GM12878 (cell line): ENCODE measurements at regions not wholly inside any gene's neighbourhood (a gene's known extent, or its start where the extent isn't known, plus 50 kb on each side); places are given as distances from the start of the nearest gene placed in this dataset.

Experiments used
- ATAC-seq: fragments of 200-7000 bp; cut with Tn5 transposase; 3 replicates; pipeline ENCODE4 v1.9.1; 2020; ENCODE audit warnings: mild to moderate bottlenecking, moderate library complexity
- BruUV-seq: library from RNA; stranded (reverse); fragments of 400-500 nt; replicated peaks from 2 replicates; lab custom pipeline; 2021; lab: Mats Ljungman, UMichigan
- CTCF ChIA-PET: fragments of 300-600 bp; sonication (Branson Sonifier 250); formaldehyde crosslinking; extraction: SDS; loops from one replicate; lab custom pipeline; 2021; ENCODE audit warnings: inconsistent platforms; lab: Yijun Ruan, JAX
- POLR2A ChIA-PET: fragments of 350-600 bp; formaldehyde crosslinking; extraction: SDS; loops from one replicate; lab custom pipeline; 2021; ENCODE audit warnings: inconsistent platforms; lab: Charles Lee
- RAD21 ChIA-PET: fragments of 300-600 bp; sonication (Branson Sonifier 250); formaldehyde crosslinking; loops from one replicate; lab custom pipeline; 2023; ENCODE audit warnings: antibody characterized with exemption; ENCODE audit not compliant: unreplicated experiment; lab: Charles Lee
- SMC1A ChIA-PET: fragments of 300-600 bp; sonication (Branson Sonifier 250); formaldehyde crosslinking; loops from one replicate; lab custom pipeline; 2023; ENCODE audit not compliant: unreplicated experiment, uncharacterized antibody; lab: Charles Lee
- DNase-seq: peaks from one replicate; pipeline ENCODE4 v3.0.0-alpha.2; 2011; ENCODE audit warnings: low read depth, low spot score
- FAIRE-seq: peaks from 3 replicates; lab custom pipeline; 2011; peaks lifted over from hg19 to GRCh38; lab: Jason Lieb, UNC
- H2AFZ ChIP-seq: 2 replicates; pipeline ENCODE4 v1.6.0; 2011; ENCODE audit warnings: low read depth, low read length, control low read depth; ENCODE audit not compliant: control insufficient read depth
- H3K27ac ChIP-seq: 2 replicates; pipeline ENCODE4 v1.5.1; 2011; ENCODE audit warnings: control low read depth; ENCODE audit not compliant: control insufficient read depth, insufficient read depth
- H3K27me3 ChIP-seq, 2 experiments: replicated peaks in 1 of 2; 2 replicates each; pipeline versions ENCODE4 v1.6.0 to v1.6.1; 2011; ENCODE audit warnings: low read length in 1 of 2; ENCODE audit not compliant: control insufficient read depth in 2 of 2, insufficient read depth in 2 of 2
- H3K36me3 ChIP-seq, 2 experiments: 2 replicates each; pipeline ENCODE4 v1.5.1; 2011; ENCODE audit warnings: low read length in 1 of 2; ENCODE audit not compliant: control insufficient read depth in 2 of 2, insufficient read depth in 2 of 2
- H3K4me1 ChIP-seq: 2 replicates; pipeline ENCODE4 v1.6.1; 2011; ENCODE audit warnings: mild to moderate bottlenecking, low read length, moderate library complexity, mixed read lengths; ENCODE audit not compliant: control insufficient read depth, insufficient read depth
- H3K4me2 ChIP-seq: 2 replicates; pipeline ENCODE4 v1.6.0; 2011; ENCODE audit warnings: control low read depth; ENCODE audit not compliant: control insufficient read depth, insufficient read depth
- H3K4me3 ChIP-seq: fragments of 200-600 bp; sonication (generic); 2 replicates; pipeline ENCODE4 v1.5.1; 2016
- H3K79me2 ChIP-seq: 2 replicates; pipeline ENCODE4 v1.6.0; 2011; ENCODE audit warnings: low read length; ENCODE audit not compliant: control insufficient read depth, insufficient read depth
- H3K9ac ChIP-seq: 2 replicates; pipeline ENCODE4 v1.8.0; 2011; ENCODE audit warnings: low read length, control low read depth, mixed read lengths; ENCODE audit not compliant: control insufficient read depth, insufficient read depth
- H3K9me3 ChIP-seq: replicated peaks from 3 replicates; pipeline ENCODE4 v1.5.1; 2011; ENCODE audit warnings: mild to moderate bottlenecking, low read length; ENCODE audit not compliant: control insufficient read depth, insufficient read depth
- H4K20me1 ChIP-seq: 2 replicates; pipeline ENCODE4 v1.6.0; 2011; ENCODE audit not compliant: control insufficient read depth, insufficient read depth
- CBX3 ChIP-seq: fragments of 200-600 bp; sonication (generic); IDR thresholded peaks from 2 replicates; pipeline ENCODE4 v1.6.1; 2016; ENCODE audit warnings: low read depth, borderline replicate concordance
- CTCF ChIP-seq, 3 experiments: IDR thresholded peaks in 2 of 3; conservative IDR thresholded peaks in 1 of 3; 2 replicates each; pipeline ENCODE4 v1.5.1; 2011; ENCODE audit warnings: low read depth in 3 of 3, low read length in 3 of 3, mild to moderate bottlenecking in 3 of 3, control low read depth in 2 of 3, moderate library complexity in 2 of 3, inconsistent platforms in 1 of 3, mixed read lengths in 1 of 3; ENCODE audit not compliant: control insufficient read depth in 2 of 3, insufficient read depth in 1 of 3; ENCODE audit errors: extremely low read depth in 1 of 3
- CUX1 ChIP-seq: IDR thresholded peaks from 2 replicates; pipeline ENCODE4 v1.6.1; 2012; ENCODE audit warnings: improper control_type of control experiment, low read depth, low read length; ENCODE audit not compliant: insufficient replicate concordance
- HDAC2 ChIP-seq: fragments of 200-600 bp; sonication (generic); IDR thresholded peaks from 2 replicates; pipeline ENCODE4 v1.6.1; 2017
- IKZF2 ChIP-seq, 2 experiments: fragments of 450-650 bp; IDR thresholded peaks; 2 replicates each; pipeline ENCODE4 v1.6.1; 2017; ENCODE audit warnings: mild to moderate bottlenecking in 2 of 2, moderate library complexity in 2 of 2
- IRF3 ChIP-seq: fragments of 450-650 bp; IDR thresholded peaks from 2 replicates; pipeline ENCODE4 v1.6.1; 2014; ENCODE audit warnings: mild to moderate bottlenecking
- IRF4 ChIP-seq: IDR thresholded peaks from 2 replicates; pipeline ENCODE4 v1.6.1; 2011; ENCODE audit warnings: low read depth, low read length
- IRF5 ChIP-seq: fragments of 450-650 bp; IDR thresholded peaks from 2 replicates; pipeline ENCODE4 v1.6.1; 2017; ENCODE audit warnings: borderline replicate concordance
- MLLT1 ChIP-seq: fragments of 450-650 bp; IDR thresholded peaks from 2 replicates; pipeline ENCODE4 v1.6.1; 2016; ENCODE audit warnings: mild to moderate bottlenecking
- NR2F1 ChIP-seq: fragments of 450-650 bp; conservative IDR thresholded peaks from 2 replicates; pipeline ENCODE4 v1.6.1; 2017; ENCODE audit warnings: mild to moderate bottlenecking
- SKIL ChIP-seq: fragments of 450-650 bp; IDR thresholded peaks from 2 replicates; pipeline ENCODE4 v1.6.1; 2017; ENCODE audit warnings: mild to moderate bottlenecking, low read depth, inconsistent platforms; ENCODE audit not compliant: poor library complexity, severe bottlenecking
- WGBS: methylation state at CpG from one replicate; pipeline ENCODE4 v1.1.6; 2016; ENCODE audit warnings: low lambda C conversion rate; ENCODE audit not compliant: insufficient replicate concordance, insufficient coverage; ENCODE audit errors: missing lambda C conversion rate; 5-methylcytosine and 5-hydroxymethylcytosine counted together
- in situ Hi-C: fragments of 300-500 bp; cut with MboI; formaldehyde crosslinking; loops from 9 replicates; pipeline ENCODE4 v1.14.3; 2018; ENCODE audit warnings: mixed read lengths
- intact Hi-C: fragments of 100-400 bp; cut with micrococcal nuclease; formaldehyde crosslinking; loops from one replicate; pipeline ENCODE4 v1.14.2; 2022; ENCODE audit not compliant: unreplicated experiment

GRCh38 chr12:3427956-3428355 lies 63.0 kb upstream of the PRMT8 start:
- in situ Hi-C loops (no loop called here), intact Hi-C loops (no loop called here)
- DNase-seq (no peak), FAIRE-seq (no peak), ATAC-seq (no peak)
- H3K4me2 ChIP-seq = no peak overlapping the region
- no peak overlapping the region for H2AFZ ChIP-seq
- 3% methylated on average over 2 of the region's 2 CpGs for WGBS
- H3K27ac ChIP-seq = no peak overlapping the region
- H3K27me3 ChIP-seq = no peaks in the 10 kb centered on the region
- SMC1A ChIA-PET = no interaction called here
- H3K9ac ChIP-seq = no peak overlapping the region
- no peaks in the 10 kb centered on the region; the same call in 2 of the 3 replicates for H3K9me3 ChIP-seq
- POLR2A ChIA-PET = no interaction called here
- no peaks in the 10 kb centered on the region for H3K79me2 ChIP-seq
- CTCF ChIA-PET = no interaction called here
- H3K4me1 ChIP-seq = no peaks in the 10 kb centered on the region
- RAD21 ChIA-PET = no interaction called here
- no TSS peak for BruUV-seq
- no peaks in the 10 kb centered on the region for H3K36me3 ChIP-seq
- no peak overlapping the region for H3K4me3 ChIP-seq
- no peaks in the 10 kb centered on the region for H4K20me1 ChIP-seq
- TF ChIP-seq IRF5 = no peak
- TF ChIP-seq CBX3 = no peak
- TF ChIP-seq IKZF2 (IDR thresholded peaks at IDR 0.05) = no peak
- TF ChIP-seq CUX1 = no peak
- TF ChIP-seq HDAC2 = no peak
- no peak for TF ChIP-seq CTCF (IDR thresholded peaks at IDR 0.05 in 2 of 3, conservative IDR thresholded peaks at IDR 0.05 in 1 of 3; ENCODE audit: control insufficient read depth in 2 of 3, extremely low read depth in 1 of 3, insufficient read depth in 1 of 3, low read depth in 3 of 3, low read length in 3 of 3)
- TF ChIP-seq IRF3 = no peak
- no peak for TF ChIP-seq IRF4
- no peak for TF ChIP-seq NR2F1
- no peak for TF ChIP-seq MLLT1
- no peak for TF ChIP-seq SKIL
